ENCODE measurements at regions not wholly inside any gene's neighbourhood (a gene's known extent, or its start where the extent isn't known, plus 50 kb on each side); places are given as distances from the start of the nearest gene placed in this dataset.

DNA sequence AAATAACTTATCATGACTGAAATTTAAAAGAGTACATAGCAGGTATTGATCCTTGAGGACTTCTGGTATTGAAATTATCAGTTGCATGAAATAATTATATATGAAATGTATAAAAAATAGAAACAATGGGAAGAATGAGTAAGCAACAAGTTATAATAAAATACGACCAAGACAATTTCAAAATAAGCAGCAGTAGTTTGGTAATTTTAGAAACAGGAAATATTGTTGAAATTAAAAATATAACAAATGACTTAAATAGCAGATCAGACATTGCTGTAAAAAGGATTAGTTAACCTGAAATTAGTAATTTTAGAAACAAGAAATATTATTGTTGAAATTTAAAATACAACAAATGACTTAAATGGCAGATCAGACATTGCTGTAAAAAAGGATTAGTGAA lies 152.3 kb downstream of the BTC start:
- DNase-seq (ENCODE audit: low read depth in 1 of 2, low spot score in 1 of 2) = no peak

DNA sequence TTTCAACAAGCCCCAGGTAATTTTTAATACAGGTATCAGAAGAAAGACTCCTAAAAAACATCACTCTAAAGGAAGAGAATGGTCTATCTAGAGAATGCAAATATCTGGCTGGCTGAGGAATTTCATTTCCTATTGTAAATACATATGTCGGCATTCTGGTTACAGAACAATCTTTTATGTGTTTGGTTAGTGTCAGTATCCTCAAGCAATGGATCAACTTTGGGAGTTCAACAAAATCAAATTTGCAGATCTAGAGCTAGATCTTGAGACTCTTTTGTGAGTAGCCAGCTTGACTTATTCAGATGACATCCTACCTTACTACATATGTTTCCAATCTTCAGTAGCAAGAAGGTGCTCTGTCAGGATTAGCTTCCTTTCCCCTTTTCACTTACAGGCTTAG lies 145.1 kb downstream of the BTC start:
- DNase-seq (ENCODE audit: low read depth in 1 of 2, low spot score in 1 of 2) = no peak

GRCh38 chr4:74651198-74651597 lies 143.1 kb downstream of the BTC start:
- DNase-seq (ENCODE audit: low read depth in 1 of 2, low spot score in 1 of 2) = no peak

DNA sequence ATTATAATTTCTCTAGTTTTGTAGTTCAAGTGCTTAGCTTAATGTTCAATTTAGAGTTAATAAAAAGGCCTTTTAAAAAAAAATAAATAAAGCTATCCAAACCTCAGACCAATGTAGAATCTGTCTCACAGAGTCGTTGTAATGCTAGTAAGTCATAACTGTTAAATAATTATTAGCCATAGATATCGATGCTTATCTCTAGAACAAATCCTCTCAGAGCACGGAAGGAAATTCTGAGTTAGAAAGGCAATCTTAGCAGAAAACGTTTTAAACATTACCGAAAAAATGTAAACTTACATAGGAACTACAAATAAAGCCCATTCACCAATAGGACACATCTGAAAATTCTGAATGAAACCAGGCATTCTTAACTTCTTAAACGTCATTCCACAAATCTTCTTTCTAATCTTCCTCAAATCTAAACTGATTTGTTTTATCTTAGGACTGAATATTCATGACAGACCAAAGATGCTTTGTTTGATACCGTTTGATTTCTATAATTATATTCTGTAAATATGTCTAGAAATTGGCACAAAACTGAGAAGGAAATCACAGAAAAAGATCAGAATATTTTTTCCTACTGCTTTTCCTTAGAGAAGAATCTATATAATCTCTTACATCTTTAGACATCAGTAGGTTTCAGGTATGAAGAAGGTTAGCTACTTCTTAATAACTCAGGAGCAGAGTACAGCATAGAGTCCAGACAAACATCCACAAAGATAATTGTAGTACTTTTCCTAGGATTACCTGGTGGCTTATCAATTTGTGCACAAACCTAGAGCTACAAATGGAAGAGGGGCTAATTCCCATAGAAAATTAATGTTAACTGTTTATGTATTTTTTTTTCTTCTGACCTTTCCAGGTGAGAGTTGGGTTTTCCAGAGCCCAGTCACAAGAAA lies 140.7 kb downstream of the BTC start:
- DNase-seq (ENCODE audit: low read depth in 1 of 2, low spot score in 1 of 2) = no peak

DNA sequence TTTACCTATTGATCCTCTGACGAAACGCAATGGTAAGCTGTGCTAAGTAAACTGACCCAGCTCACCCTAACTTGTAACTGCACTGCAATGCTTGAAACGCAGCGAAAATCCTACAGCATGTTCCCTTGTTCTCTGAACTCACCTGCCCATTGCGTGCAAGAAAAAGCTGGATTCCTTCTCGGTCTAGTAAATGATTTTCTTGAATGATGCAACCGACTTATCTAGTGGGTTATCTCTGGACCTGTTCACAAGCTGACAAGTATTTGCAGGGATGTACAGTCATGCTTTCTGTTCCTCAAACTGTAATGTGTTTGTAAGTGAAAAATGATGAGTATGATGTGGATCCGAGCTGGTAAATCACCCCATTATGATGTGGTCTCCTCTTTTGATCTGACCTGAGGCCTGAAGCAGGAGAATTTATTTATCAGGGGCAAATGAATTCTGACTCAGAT lies 140.1 kb downstream of the BTC start:
- DNase-seq (ENCODE audit: low read depth in 1 of 2, low spot score in 1 of 2) = no peak

GRCh38 chr4:74656596-74656995 lies 137.7 kb downstream of the BTC start:
- DNase-seq (ENCODE audit: low read depth in 1 of 2, low spot score in 1 of 2) = no peak

DNA sequence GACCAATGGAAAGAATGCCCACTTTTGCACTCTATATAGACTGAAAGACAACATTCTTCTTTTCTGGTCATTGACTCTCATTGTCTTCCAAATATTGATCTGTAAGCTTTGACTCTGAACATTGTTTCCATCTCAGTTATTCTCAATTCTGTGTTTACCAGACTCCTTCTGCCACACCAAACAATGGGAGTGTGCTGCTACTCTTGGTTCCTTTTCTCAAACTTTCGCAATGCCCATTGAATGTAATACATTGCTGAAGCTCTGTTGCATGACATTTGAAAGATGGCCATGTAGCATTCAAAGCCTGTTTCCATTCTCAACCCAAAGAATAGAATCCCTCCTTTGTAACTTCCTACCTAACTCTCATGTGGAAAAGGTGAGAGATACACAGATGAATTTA lies 136.2 kb downstream of the BTC start:
- no peak for DNase-seq (ENCODE audit: low read depth in 1 of 2, low spot score in 1 of 2)

- DNase-seq (ENCODE audit: low read depth in 1 of 2, low spot score in 1 of 2) = no peak
These were observed 134.5 kb downstream of the BTC start for GRCh38 chr4:74659576-74660411.

GRCh38 chr4:74660866-74661265 lies 133.5 kb downstream of the BTC start:
- DNase-seq (ENCODE audit: low read depth in 1 of 2, low spot score in 1 of 2) = no peak

- no peak for DNase-seq (ENCODE audit: low read depth in 1 of 2, low spot score in 1 of 2)
These were observed 132.7 kb downstream of the BTC start for GRCh38 chr4:74661427-74662201.

DNA sequence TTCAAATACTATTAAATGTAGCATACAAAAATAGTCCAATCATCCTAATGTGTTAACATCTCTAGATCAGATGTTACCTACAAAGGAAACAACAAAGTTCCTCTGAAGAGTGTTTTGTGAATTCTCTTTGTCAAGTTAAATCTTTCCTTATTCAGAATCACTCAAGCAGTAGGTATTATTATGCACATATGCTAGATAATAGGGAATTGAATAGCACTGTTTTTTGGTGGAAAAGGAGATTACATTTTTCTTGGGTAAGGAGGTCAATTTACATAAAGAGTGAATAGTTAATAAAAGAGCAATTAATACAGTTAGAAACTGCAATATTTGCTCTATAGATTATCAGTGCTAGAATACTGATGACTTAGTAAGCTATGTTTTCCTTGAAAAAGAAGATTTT lies 130.7 kb downstream of the BTC start:
- no peak for DNase-seq (ENCODE audit: low read depth in 1 of 2, low spot score in 1 of 2)

DNA sequence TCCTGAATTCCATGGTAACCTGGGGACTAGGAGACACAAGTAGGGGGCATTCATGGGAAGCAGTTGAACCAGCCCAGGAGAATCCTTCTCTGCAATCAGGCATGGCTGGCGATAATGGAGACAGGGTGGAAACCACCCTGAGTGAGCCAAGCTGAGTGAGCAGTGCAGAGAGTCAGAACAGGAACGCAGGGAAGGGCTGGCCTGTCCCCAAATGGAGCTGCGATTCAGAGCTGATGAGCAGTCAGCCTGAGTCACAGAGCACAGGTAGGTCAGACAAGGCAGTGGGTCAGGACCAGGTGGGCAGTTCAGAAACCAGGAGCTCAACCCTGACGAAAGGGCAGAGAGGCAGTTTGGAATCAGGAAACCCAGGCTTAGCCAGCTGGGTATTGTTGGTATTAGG lies 129.0 kb downstream of the BTC start:
- no peak for DNase-seq (ENCODE audit: low read depth in 1 of 2, low spot score in 1 of 2)

DNA sequence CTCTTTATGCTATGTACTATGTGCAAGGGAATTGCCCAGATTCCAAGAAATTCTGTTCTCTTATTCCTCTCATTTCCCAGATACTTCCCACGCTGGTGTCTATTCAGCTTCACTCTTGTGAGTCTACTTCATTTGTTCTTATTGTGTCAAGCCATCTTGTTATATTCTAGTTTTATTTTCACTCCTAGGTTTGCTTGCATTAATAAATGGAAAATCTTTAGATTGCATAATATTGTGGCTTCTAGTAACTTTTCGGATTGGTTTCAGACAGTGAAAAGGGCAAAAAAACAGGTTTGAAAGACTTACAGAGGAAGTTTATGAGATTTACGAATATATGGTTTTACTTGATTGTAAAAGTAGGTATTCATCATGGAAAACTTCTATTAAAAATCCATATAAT lies 128.4 kb downstream of the BTC start:
- DNase-seq (ENCODE audit: low read depth in 1 of 2, low spot score in 1 of 2) = no peak

DNA sequence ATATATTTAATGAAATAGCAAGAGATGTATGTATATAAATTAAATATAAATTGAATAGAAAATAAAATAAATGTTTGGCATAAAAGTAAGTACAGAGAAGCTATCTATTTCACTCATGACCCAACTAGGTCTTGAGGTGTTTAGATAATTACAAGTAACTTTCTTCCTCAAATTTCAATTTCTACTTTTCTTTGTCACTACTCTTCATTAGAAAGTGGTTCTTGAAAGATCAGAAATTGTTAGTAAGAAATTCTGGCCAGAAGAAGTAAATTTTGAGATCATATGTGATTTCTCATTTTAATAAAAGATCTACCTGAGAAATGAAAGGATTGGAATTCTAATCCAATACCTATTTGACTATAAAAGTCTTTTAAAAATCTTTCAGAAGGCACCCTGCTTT lies 126.9 kb downstream of the BTC start:
- no peak for DNase-seq (ENCODE audit: low read depth in 1 of 2, low spot score in 1 of 2)

DNA sequence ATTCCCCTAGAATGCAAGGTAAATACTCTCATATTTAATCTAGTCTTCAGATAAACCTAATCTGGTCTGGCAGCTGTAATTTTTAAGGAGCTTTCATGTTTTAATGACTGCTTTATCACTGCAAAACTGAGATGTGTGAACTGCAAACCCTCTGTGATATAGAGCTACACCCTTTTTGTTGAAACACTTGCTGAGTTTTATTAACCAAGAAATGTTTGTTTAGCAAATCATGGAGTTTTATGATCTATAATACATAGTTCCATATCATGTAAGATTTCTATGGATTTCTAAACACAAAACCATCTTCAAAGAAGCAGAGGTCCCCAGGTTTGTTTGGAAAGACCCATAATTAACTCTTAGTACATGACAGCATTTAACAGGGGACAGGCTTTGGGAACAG lies 126.4 kb downstream of the BTC start:
- DNase-seq (ENCODE audit: low read depth in 1 of 2, low spot score in 1 of 2) = no peak

DNA sequence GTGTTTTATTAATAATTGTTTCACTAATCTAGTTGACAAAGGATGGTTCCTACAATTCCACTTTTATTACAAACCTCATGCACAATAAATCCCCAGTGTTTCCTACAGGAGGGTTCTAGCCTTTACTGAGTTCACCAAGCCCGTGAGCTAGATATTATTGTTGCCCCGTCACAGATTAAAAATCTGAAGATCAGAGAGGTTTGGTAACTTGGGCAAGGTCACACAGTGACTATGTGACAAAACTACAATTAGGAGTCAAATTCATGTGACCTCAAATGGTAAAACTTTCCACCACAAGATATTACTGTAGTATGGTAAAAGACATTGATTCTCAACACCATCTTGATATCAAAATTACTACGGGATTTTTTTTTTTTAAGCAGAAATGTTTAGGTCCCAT lies 124.6 kb downstream of the BTC start:
- DNase-seq (ENCODE audit: low read depth in 1 of 2, low spot score in 1 of 2) = no peak

GRCh38 chr4:74670583-74670982 lies 123.7 kb downstream of the BTC start:
- DNase-seq (ENCODE audit: low read depth in 1 of 2, low spot score in 1 of 2) = no peak

- peak in 1 of 2 donors; percentile 5 for DNase-seq (ENCODE audit: low read depth in 1 of 2, low spot score in 1 of 2)
These were observed 123.1 kb downstream of the BTC start for GRCh38 chr4:74671080-74671698.

- DNase-seq (ENCODE audit: low read depth in 1 of 2, low spot score in 1 of 2) = no peak
These were observed 119.6 kb downstream of the BTC start for GRCh38 chr4:74674750-74675149.

- DNase-seq (ENCODE audit: low read depth in 1 of 2, low spot score in 1 of 2) = no peak
These were observed 118.5 kb downstream of the BTC start for GRCh38 chr4:74675673-74676279.
